HepG2 (cell line): ENCODE measurements at regions not wholly inside any gene's neighbourhood (a gene's known extent, or its start where the extent isn't known, plus 50 kb on each side); places are given as distances from the start of the nearest gene placed in this dataset.

ENCODE experiments used
- ATAC-seq: fragments of 200-7000 bp; cut with Tn5 transposase; 3 replicates; pipeline ENCODE4 v1.9.1; 2020; ENCODE audit warnings: mild to moderate bottlenecking, moderate library complexity
- BruUV-seq: library from RNA; stranded (reverse); fragments of 400-500 nt; replicated peaks from 2 replicates; lab custom pipeline; 2021; lab: Mats Ljungman, UMichigan
- CTCF ChIA-PET: fragments of 300-600 bp; formaldehyde crosslinking; extraction: SDS; loops from one replicate; lab custom pipeline; 2021; ENCODE audit warnings: low total read pairs, inconsistent platforms, low intra/inter-chr PET ratio; lab: Yijun Ruan, JAX
- POLR2A ChIA-PET: fragments of 350-600 bp; sonication (Branson Sonifier 250); formaldehyde crosslinking; loops from one replicate; lab custom pipeline; 2020; ENCODE audit warnings: antibody characterized with exemption, inconsistent platforms; lab: Yijun Ruan, JAX
- DNase-seq: peaks from one replicate; pipeline ENCODE4 v3.0.0-alpha.2; 2015; ENCODE audit warnings: low spot score
- FAIRE-seq: peaks from 3 replicates; lab custom pipeline; 2011; peaks lifted over from hg19 to GRCh38; lab: Jason Lieb, UNC
- H2AFZ ChIP-seq: one replicate; pipeline ENCODE4 v1.6.1; 2011; ENCODE audit warnings: low read length, inconsistent platforms
- H3K27ac ChIP-seq: fragments of 300-600 bp; 3 replicates; pipeline ENCODE4 v1.8.0; 2011; ENCODE audit warnings: mixed run types, mild to moderate bottlenecking, mixed read lengths, low read length, inconsistent platforms; ENCODE audit not compliant: insufficient read depth; ENCODE audit errors: extremely low read length
- H3K27me3 ChIP-seq, 2 experiments: fragments of 200-600 bp in 1 of 2; 2 replicates in 1 of 2; 3 replicates in 1 of 2; pipeline versions ENCODE4 v1.6.0 to v1.8.0; 2011; ENCODE audit warnings: low read length in 2 of 2, mild to moderate bottlenecking in 2 of 2, moderate library complexity in 2 of 2, inconsistent platforms in 1 of 2; ENCODE audit not compliant: insufficient read depth in 2 of 2, control insufficient read depth in 1 of 2
- H3K36me3 ChIP-seq, 2 experiments: fragments of 200-600 bp in 1 of 2; replicated peaks in 1 of 2; 2 replicates in 1 of 2; 3 replicates in 1 of 2; pipeline versions ENCODE4 v1.5.1 to v1.8.0; 2011; ENCODE audit warnings: low read length in 2 of 2, inconsistent platforms in 1 of 2; ENCODE audit not compliant: insufficient read depth in 2 of 2, control insufficient read depth in 1 of 2
- H3K4me1 ChIP-seq: 2 replicates; pipeline ENCODE4 v1.5.1; 2012; ENCODE audit warnings: low read length, inconsistent platforms; ENCODE audit not compliant: insufficient read depth
- H3K4me2 ChIP-seq: 2 replicates; pipeline ENCODE4 v1.6.0; 2011; ENCODE audit warnings: low read depth, low read length, inconsistent platforms
- H3K4me3 ChIP-seq, 3 experiments: fragments of 200-600 bp in 1 of 3; sonication (generic), shearing (Covaris generic) in 1 of 3; replicated peaks in 1 of 3; 2 replicates each; pipeline ENCODE4 v1.5.1; 2011 to 2016; ENCODE audit warnings: low read length in 3 of 3, inconsistent platforms in 2 of 3, low read depth in 2 of 3, mild to moderate bottlenecking in 2 of 3, control low read depth in 1 of 3, mixed read lengths in 1 of 3; ENCODE audit not compliant: insufficient read depth in 1 of 3
- H3K79me2 ChIP-seq: one replicate; pipeline ENCODE4 v1.6.1; 2011; ENCODE audit warnings: low read length, inconsistent platforms; ENCODE audit not compliant: insufficient read depth
- H3K9ac ChIP-seq: 2 replicates; pipeline ENCODE4 v1.6.0; 2011; ENCODE audit warnings: mild to moderate bottlenecking, low read depth, low read length, inconsistent platforms; ENCODE audit not compliant: insufficient read depth
- H3K9me3 ChIP-seq: 2 replicates; pipeline ENCODE4 v1.5.1; 2012; ENCODE audit warnings: mild to moderate bottlenecking, low read length
- H4K20me1 ChIP-seq: 2 replicates; pipeline ENCODE4 v1.6.0; 2011; ENCODE audit warnings: inconsistent platforms, mild to moderate bottlenecking, low read length, moderate library complexity; ENCODE audit not compliant: insufficient read depth
- GATA4 ChIP-seq: sonication (generic); IDR thresholded peaks from 2 replicates; pipeline ENCODE4 v1.6.1; 2016; ENCODE audit warnings: antibody characterized with exemption, low read depth, borderline replicate concordance
- KAT2B ChIP-seq: fragments of 150-350 bp; IDR thresholded peaks from 2 replicates; pipeline ENCODE4 v1.6.1; 2014; ENCODE audit warnings: low read depth, low read length, borderline replicate concordance
- NCOA2 ChIP-seq: sonication (generic); formaldehyde crosslinking; IDR thresholded peaks from 2 replicates; pipeline ENCODE4 v1.8.0; 2022; ENCODE audit warnings: inconsistent platforms
- THYN1 ChIP-seq: sonication (generic); formaldehyde crosslinking; IDR thresholded peaks from 2 replicates; pipeline ENCODE4 v1.8.1; 2023; ENCODE audit warnings: low read depth, mild to moderate bottlenecking, moderate library complexity, missing genetic modification reagents, borderline replicate concordance
- WIZ ChIP-seq: sonication (generic); formaldehyde crosslinking; IDR thresholded peaks from 2 replicates; pipeline ENCODE4 v1.5.1; 2020; ENCODE audit warnings: mild to moderate bottlenecking, missing genetic modification reagents
- ZBTB8A ChIP-seq: sonication (generic); formaldehyde crosslinking; IDR thresholded peaks from 2 replicates; pipeline ENCODE4 v1.4.0; 2020; ENCODE audit warnings: mild to moderate bottlenecking, low read depth, missing genetic modification reagents, borderline replicate concordance
- ZMYM2 ChIP-seq: sonication (generic); formaldehyde crosslinking; IDR thresholded peaks from 2 replicates; pipeline ENCODE4 v1.8.0; 2022; ENCODE audit warnings: mild to moderate bottlenecking, missing genetic modification reagents
- ZNF124 ChIP-seq: sonication (generic); formaldehyde crosslinking; IDR thresholded peaks from 2 replicates; pipeline ENCODE4 v1.4.0; 2020; ENCODE audit warnings: missing genetic modification reagents
- ZNF274 ChIP-seq: sonication (generic); formaldehyde crosslinking; IDR thresholded peaks from 2 replicates; pipeline ENCODE4 v1.5.1; 2020; ENCODE audit warnings: mild to moderate bottlenecking, missing genetic modification reagents
- ZSCAN25 ChIP-seq: sonication (generic); formaldehyde crosslinking; IDR thresholded peaks from 2 replicates; pipeline ENCODE4 v1.8.0; 2022; ENCODE audit warnings: mild to moderate bottlenecking, missing genetic modification reagents
- WGBS: methylation state at CpG from one replicate; pipeline ENCODE4 v1.1.6; 2017; ENCODE audit warnings: low lambda C conversion rate; 5-methylcytosine and 5-hydroxymethylcytosine counted together
- in situ Hi-C: cut with HindIII; loops from 2 replicates; pipeline ENCODE4 v1.10.0; 2017; ENCODE audit warnings: low pct_unique_long_range_greater_than_20kb; ENCODE audit not compliant: extremely low pct_ligation_motif_present
- intact Hi-C: fragments of 100-400 bp; cut with micrococcal nuclease; formaldehyde crosslinking; loops from one replicate; pipeline ENCODE4 v1.10.0; 2022; ENCODE audit not compliant: unreplicated experiment
- TF ChIP-seq, protein P1 (sequence below): IDR thresholded peaks from 2 replicates; pipeline ENCODE4 v1.6.1; 2018; ENCODE audit warnings: missing genetic modification reagents
- TF ChIP-seq, protein P2 (sequence below): sonication (generic); formaldehyde crosslinking; IDR thresholded peaks from 2 replicates; pipeline ENCODE4 v1.4.0; 2020; ENCODE audit warnings: missing genetic modification reagents, borderline replicate concordance
- TF ChIP-seq, protein P3 (sequence below): IDR thresholded peaks from 2 replicates; pipeline ENCODE4 v1.6.1; 2016
- TF ChIP-seq, protein P4 (sequence below): sonication (generic); formaldehyde crosslinking; IDR thresholded peaks from 2 replicates; pipeline ENCODE4 v1.4.0; 2020; ENCODE audit warnings: missing genetic modification reagents
- TF ChIP-seq, protein P5 (sequence below): sonication (generic); formaldehyde crosslinking; IDR thresholded peaks from 2 replicates; pipeline ENCODE4 v1.5.1; 2020; ENCODE audit warnings: missing genetic modification reagents, mild to moderate bottlenecking, borderline replicate concordance

DNA sequence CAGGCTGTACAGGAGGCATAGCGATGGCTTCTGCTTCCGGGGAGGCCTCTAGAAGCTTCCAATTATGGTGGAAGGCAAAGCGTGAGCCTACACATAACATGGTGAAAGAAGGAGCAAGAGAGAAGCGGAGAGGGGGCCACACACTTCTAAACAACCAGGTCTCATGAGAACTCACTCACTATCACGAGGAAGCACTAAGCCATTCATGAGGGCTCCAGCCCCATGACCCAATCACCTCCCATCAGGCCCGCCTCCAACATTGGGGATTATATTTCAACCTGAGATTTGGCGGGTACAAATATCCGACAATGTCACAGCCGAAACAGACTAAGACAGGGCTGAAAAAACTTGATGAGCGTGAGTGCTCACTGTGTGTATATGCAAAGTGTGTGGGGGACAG is 89.3 kb upstream of the CNIH3 start:
- H3K36me3 ChIP-seq = no peaks in the 10 kb centered on the region
- 52% methylated on average over 10 of the region's 10 CpGs for WGBS
- POLR2A ChIA-PET = no interaction called here
- ATAC-seq (no peak), DNase-seq (no peak), FAIRE-seq (no peak)
- H3K4me3 ChIP-seq = no peak overlapping the region
- no peak overlapping the region for H2AFZ ChIP-seq
- H3K4me1 ChIP-seq = peaks cover 7% of the 10 kb centered on the region; the same call in 1 of the 2 replicates
- in situ Hi-C loops (no loop called here), intact Hi-C loops (no loop called here)
- no peaks in the 10 kb centered on the region for H3K79me2 ChIP-seq
- H3K9me3 ChIP-seq = no peaks in the 10 kb centered on the region
- H3K27ac ChIP-seq = no peak overlapping the region
- H4K20me1 ChIP-seq = no peaks in the 10 kb centered on the region
- no peak overlapping the region for H3K9ac ChIP-seq
- no peaks in the 10 kb centered on the region for H3K27me3 ChIP-seq
- TF ChIP-seq ZMYM2 (CRISPR knock-in tag) = no peak
- TF ChIP-seq GATA4 = no peak
- TF ChIP-seq, protein P1, sequence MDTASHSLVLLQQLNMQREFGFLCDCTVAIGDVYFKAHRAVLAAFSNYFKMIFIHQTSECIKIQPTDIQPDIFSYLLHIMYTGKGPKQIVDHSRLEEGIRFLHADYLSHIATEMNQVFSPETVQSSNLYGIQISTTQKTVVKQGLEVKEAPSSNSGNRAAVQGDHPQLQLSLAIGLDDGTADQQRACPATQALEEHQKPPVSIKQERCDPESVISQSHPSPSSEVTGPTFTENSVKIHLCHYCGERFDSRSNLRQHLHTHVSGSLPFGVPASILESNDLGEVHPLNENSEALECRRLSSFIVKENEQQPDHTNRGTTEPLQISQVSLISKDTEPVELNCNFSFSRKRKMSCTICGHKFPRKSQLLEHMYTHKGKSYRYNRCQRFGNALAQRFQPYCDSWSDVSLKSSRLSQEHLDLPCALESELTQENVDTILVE = no peak
- TF ChIP-seq ZSCAN25 (CRISPR knock-in tag) = no peak
- TF ChIP-seq WIZ (CRISPR knock-in tag) = no peak
- TF ChIP-seq, protein P2, sequence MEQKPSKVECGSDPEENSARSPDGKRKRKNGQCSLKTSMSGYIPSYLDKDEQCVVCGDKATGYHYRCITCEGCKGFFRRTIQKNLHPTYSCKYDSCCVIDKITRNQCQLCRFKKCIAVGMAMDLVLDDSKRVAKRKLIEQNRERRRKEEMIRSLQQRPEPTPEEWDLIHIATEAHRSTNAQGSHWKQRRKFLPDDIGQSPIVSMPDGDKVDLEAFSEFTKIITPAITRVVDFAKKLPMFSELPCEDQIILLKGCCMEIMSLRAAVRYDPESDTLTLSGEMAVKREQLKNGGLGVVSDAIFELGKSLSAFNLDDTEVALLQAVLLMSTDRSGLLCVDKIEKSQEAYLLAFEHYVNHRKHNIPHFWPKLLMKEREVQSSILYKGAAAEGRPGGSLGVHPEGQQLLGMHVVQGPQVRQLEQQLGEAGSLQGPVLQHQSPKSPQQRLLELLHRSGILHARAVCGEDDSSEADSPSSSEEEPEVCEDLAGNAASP = no peak
- no peak for TF ChIP-seq ZBTB8A
- TF ChIP-seq THYN1 = no peak
- TF ChIP-seq, protein P3, sequence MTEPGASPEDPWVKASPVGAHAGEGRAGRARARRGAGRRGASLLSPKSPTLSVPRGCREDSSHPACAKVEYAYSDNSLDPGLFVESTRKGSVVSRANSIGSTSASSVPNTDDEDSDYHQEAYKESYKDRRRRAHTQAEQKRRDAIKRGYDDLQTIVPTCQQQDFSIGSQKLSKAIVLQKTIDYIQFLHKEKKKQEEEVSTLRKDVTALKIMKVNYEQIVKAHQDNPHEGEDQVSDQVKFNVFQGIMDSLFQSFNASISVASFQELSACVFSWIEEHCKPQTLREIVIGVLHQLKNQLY = no peak
- no peak for TF ChIP-seq NCOA2 (CRISPR knock-in tag)
- TF ChIP-seq, protein P4, sequence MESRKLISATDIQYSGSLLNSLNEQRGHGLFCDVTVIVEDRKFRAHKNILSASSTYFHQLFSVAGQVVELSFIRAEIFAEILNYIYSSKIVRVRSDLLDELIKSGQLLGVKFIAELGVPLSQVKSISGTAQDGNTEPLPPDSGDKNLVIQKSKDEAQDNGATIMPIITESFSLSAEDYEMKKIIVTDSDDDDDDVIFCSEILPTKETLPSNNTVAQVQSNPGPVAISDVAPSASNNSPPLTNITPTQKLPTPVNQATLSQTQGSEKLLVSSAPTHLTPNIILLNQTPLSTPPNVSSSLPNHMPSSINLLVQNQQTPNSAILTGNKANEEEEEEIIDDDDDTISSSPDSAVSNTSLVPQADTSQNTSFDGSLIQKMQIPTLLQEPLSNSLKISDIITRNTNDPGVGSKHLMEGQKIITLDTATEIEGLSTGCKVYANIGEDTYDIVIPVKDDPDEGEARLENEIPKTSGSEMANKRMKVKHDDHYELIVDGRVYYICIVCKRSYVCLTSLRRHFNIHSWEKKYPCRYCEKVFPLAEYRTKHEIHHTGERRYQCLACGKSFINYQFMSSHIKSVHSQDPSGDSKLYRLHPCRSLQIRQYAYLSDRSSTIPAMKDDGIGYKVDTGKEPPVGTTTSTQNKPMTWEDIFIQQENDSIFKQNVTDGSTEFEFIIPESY (CRISPR knock-in tag) = no peak
- no peak for TF ChIP-seq ZNF274 (CRISPR knock-in tag)
- TF ChIP-seq, protein P5, sequence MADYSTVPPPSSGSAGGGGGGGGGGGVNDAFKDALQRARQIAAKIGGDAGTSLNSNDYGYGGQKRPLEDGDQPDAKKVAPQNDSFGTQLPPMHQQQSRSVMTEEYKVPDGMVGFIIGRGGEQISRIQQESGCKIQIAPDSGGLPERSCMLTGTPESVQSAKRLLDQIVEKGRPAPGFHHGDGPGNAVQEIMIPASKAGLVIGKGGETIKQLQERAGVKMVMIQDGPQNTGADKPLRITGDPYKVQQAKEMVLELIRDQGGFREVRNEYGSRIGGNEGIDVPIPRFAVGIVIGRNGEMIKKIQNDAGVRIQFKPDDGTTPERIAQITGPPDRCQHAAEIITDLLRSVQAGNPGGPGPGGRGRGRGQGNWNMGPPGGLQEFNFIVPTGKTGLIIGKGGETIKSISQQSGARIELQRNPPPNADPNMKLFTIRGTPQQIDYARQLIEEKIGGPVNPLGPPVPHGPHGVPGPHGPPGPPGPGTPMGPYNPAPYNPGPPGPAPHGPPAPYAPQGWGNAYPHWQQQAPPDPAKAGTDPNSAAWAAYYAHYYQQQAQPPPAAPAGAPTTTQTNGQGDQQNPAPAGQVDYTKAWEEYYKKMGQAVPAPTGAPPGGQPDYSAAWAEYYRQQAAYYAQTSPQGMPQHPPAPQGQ (CRISPR knock-in tag) = no peak
- TF ChIP-seq ZNF124 (CRISPR knock-in tag) = no peak
- TF ChIP-seq KAT2B = no peak
- BruUV-seq = no TSS peak
- no peak overlapping the region for H3K4me2 ChIP-seq
- CTCF ChIA-PET = no interaction called here
